Adrenal gland (tissue), 5 donors: ENCODE measurements at regions not wholly inside any gene's neighbourhood (a gene's known extent, or its start where the extent isn't known, plus 50 kb on each side); places are given as distances from the start of the nearest gene placed in this dataset.

ENCODE experiments used
- POLR2A ChIP-seq, 2 donors: fragments of 450-650 bp; IDR thresholded peaks; one replicate each; pipeline ENCODE4 v1.6.1; 2017; ENCODE audit warnings: antibody characterized with exemption in 2 of 2, mild to moderate bottlenecking in 2 of 2, moderate library complexity in 1 of 2
- TF ChIP-seq, protein P1 (sequence below), 6 experiments: fragments of 450-650 bp in 4 of 6; fragments of 200-600 bp in 2 of 6; sonication (generic) in 1 of 6; IDR thresholded peaks; 1 replicate in 5 of 6; 2 replicates in 1 of 6; pipeline versions ENCODE4 v1.5.1 to v1.8.0; 2016 to 2021; ENCODE audit warnings: antibody characterized with exemption in 6 of 6, mild to moderate bottlenecking in 2 of 6, moderate library complexity in 1 of 6
- donor health status: DM: no; HTN: no; CAD: no.

DNA sequence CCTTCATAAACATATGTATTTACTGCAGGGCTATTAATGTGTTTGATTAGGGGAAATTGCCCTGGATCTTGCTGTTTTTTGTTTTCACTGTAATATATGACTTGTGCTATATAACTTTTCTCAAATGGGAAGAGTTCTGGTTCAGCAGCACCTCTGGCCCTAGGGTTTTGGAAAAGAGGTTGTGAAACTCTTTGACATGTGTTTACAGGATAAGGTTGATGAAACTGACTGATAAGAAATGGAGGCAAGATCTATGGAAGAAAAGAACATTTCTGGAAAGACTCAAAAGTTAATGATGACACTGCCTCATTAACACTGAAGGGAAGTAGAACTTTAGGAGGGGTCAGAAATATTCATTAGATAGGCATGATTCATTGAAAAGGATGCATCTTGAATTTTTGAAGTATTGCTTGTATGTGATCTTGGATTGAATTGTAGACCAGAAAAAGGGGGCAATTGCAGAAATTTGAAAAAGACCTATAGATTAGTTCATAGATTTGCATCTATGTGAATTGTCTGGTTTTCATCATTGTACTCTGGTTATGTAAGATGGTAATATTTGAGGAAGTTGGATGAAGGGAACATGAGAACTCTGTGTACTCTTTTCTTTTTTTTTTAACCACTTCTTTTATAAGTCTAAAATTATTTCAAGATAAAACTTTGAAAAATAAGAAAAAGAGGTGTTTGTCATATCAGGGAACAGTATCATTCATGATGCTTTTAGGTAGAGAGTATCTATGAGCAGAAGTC is 54.0 kb downstream of the UTRN start:
- TF ChIP-seq, protein P1, sequence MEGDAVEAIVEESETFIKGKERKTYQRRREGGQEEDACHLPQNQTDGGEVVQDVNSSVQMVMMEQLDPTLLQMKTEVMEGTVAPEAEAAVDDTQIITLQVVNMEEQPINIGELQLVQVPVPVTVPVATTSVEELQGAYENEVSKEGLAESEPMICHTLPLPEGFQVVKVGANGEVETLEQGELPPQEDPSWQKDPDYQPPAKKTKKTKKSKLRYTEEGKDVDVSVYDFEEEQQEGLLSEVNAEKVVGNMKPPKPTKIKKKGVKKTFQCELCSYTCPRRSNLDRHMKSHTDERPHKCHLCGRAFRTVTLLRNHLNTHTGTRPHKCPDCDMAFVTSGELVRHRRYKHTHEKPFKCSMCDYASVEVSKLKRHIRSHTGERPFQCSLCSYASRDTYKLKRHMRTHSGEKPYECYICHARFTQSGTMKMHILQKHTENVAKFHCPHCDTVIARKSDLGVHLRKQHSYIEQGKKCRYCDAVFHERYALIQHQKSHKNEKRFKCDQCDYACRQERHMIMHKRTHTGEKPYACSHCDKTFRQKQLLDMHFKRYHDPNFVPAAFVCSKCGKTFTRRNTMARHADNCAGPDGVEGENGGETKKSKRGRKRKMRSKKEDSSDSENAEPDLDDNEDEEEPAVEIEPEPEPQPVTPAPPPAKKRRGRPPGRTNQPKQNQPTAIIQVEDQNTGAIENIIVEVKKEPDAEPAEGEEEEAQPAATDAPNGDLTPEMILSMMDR (IDR thresholded peaks at IDR 0.05) = no peak
- TF ChIP-seq POLR2A (IDR thresholded peaks at IDR 0.05) = no peak
